GM12892 (cell line): ENCODE measurements at regions not wholly inside any gene's neighbourhood (a gene's known extent, or its start where the extent isn't known, plus 50 kb on each side); places are given as distances from the start of the nearest gene placed in this dataset.

Experiments used
- POLR2A ChIP-seq: IDR thresholded peaks from 2 replicates; pipeline ENCODE4 v1.6.1; 2011; ENCODE audit warnings: low read depth, low read length, control low read depth
- POLR2AphosphoS5 ChIP-seq: IDR thresholded peaks from 2 replicates; pipeline ENCODE4 v1.6.1; 2011; ENCODE audit warnings: low read depth, low read length, control low read depth
- TAF1 ChIP-seq: IDR thresholded peaks from 2 replicates; pipeline ENCODE4 v1.6.1; 2011; ENCODE audit warnings: low read depth, mild to moderate bottlenecking, control low read depth, low read length, borderline replicate concordance

- TF ChIP-seq POLR2A (no peak), TAF1 (no peak), POLR2AphosphoS5 (no peak)
These were observed 175.2 kb upstream of the RAI14 start for GRCh38 chr5:34480810-34481528.
